ENCODE measurements at regions not wholly inside any gene's neighbourhood (a gene's known extent, or its start where the extent isn't known, plus 50 kb on each side); places are given as distances from the start of the nearest gene placed in this dataset.

DNA sequence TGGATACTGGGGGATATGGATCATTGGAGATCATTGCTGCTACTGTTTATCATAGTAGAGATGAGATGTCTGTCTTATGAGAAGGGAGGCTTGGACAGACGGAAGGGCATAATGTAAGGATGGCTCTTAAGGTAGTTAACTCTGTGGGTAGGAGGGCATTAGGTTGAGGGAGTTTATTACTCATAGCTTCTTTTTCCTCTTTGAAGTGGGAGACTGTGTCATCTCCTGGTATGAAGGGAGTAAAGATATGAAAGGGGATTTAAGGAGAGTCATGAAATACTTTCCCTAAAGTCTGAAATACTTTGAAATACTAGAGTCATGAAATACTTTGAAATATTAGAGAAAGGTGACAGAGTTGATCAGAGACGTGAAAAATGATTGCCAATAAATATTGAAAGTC lies 255.5 kb upstream of the PITX2 start:
- TF ChIP-seq, protein P1, sequence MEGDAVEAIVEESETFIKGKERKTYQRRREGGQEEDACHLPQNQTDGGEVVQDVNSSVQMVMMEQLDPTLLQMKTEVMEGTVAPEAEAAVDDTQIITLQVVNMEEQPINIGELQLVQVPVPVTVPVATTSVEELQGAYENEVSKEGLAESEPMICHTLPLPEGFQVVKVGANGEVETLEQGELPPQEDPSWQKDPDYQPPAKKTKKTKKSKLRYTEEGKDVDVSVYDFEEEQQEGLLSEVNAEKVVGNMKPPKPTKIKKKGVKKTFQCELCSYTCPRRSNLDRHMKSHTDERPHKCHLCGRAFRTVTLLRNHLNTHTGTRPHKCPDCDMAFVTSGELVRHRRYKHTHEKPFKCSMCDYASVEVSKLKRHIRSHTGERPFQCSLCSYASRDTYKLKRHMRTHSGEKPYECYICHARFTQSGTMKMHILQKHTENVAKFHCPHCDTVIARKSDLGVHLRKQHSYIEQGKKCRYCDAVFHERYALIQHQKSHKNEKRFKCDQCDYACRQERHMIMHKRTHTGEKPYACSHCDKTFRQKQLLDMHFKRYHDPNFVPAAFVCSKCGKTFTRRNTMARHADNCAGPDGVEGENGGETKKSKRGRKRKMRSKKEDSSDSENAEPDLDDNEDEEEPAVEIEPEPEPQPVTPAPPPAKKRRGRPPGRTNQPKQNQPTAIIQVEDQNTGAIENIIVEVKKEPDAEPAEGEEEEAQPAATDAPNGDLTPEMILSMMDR (IDR thresholded peaks at IDR 0.05), result no peak
- TF ChIP-seq POLR2A (IDR thresholded peaks at IDR 0.05) (no peak), EP300 (IDR thresholded peaks at IDR 0.05) (no peak)
